ENCODE measurements at regions not wholly inside any gene's neighbourhood (a gene's known extent, or its start where the extent isn't known, plus 50 kb on each side); places are given as distances from the start of the nearest gene placed in this dataset.

- no peak overlapping the region for H3K4me3 ChIP-seq
- no peaks in the 10 kb centered on the region for H3K9me3 ChIP-seq
- no peaks in the 10 kb centered on the region for H3K27me3 ChIP-seq
- peaks cover 0 to 12% (median 0%) of the 10 kb centered on the region in 4 donors for H3K4me1 ChIP-seq
- no peak for DNase-seq
- intact Hi-C loops (cut with DNase I; ENCODE audit: low total_unique reads) (no loop called here), in situ Hi-C loops (cut with MboI; ENCODE audit: low pct_ligation_motif_present in 1 of 4, low pct_unique_long_range_greater_than_20kb in 1 of 4, low sequenced_read_pairs in 3 of 4) (no loop called here)
- H3K36me3 ChIP-seq, result no peaks in the 10 kb centered on the region
- no peak for TF ChIP-seq POLR2A (IDR thresholded peaks at IDR 0.05)
- TF ChIP-seq POLR2AphosphoS5 (IDR thresholded peaks at IDR 0.05), result no peak
- TF ChIP-seq EP300 (IDR thresholded peaks at IDR 0.05; ENCODE audit: low read depth), result no peak
- TF ChIP-seq, protein P1, sequence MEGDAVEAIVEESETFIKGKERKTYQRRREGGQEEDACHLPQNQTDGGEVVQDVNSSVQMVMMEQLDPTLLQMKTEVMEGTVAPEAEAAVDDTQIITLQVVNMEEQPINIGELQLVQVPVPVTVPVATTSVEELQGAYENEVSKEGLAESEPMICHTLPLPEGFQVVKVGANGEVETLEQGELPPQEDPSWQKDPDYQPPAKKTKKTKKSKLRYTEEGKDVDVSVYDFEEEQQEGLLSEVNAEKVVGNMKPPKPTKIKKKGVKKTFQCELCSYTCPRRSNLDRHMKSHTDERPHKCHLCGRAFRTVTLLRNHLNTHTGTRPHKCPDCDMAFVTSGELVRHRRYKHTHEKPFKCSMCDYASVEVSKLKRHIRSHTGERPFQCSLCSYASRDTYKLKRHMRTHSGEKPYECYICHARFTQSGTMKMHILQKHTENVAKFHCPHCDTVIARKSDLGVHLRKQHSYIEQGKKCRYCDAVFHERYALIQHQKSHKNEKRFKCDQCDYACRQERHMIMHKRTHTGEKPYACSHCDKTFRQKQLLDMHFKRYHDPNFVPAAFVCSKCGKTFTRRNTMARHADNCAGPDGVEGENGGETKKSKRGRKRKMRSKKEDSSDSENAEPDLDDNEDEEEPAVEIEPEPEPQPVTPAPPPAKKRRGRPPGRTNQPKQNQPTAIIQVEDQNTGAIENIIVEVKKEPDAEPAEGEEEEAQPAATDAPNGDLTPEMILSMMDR (IDR thresholded peaks at IDR 0.05), result no peak
- no peak overlapping the region for H3K27ac ChIP-seq
Measured at GRCh38 chr3:76788206-76788605, 251.7 kb upstream of the ROBO2 start.

GRCh38 chr3:76789237-76789636, 250.7 kb upstream of the ROBO2 start:
- intact Hi-C loops (cut with DNase I; ENCODE audit: low total_unique reads), result no loop called here
- 63 to 71% methylated on average over 4 of the region's 4 CpGs for WGBS, 2 donors (ENCODE audit: low coverage in 1 of 2)
- TF ChIP-seq POLR2AphosphoS5 (IDR thresholded peaks at IDR 0.05) (no peak), POLR2A (IDR thresholded peaks at IDR 0.05) (no peak), EP300 (IDR thresholded peaks at IDR 0.05; ENCODE audit: low read depth) (no peak)
- TF ChIP-seq, protein P1 (IDR thresholded peaks at IDR 0.05), result no peak
- Histone ChIP-seq H3K9me3 (no peaks in the 10 kb centered on the region), H3K36me3 (no peaks in the 10 kb centered on the region), H3K27me3 (no peaks in the 10 kb centered on the region), H3K4me1 (peaks cover 0 to 12% (median 0%) of the 10 kb centered on the region in 4 donors), H3K4me3 (no peak overlapping the region), H3K27ac (no peak overlapping the region)
- in situ Hi-C loops (cut with MboI; ENCODE audit: low pct_ligation_motif_present in 1 of 4, low pct_unique_long_range_greater_than_20kb in 1 of 4, low sequenced_read_pairs in 3 of 4), result no loop called here
- no peak for DNase-seq

DNA sequence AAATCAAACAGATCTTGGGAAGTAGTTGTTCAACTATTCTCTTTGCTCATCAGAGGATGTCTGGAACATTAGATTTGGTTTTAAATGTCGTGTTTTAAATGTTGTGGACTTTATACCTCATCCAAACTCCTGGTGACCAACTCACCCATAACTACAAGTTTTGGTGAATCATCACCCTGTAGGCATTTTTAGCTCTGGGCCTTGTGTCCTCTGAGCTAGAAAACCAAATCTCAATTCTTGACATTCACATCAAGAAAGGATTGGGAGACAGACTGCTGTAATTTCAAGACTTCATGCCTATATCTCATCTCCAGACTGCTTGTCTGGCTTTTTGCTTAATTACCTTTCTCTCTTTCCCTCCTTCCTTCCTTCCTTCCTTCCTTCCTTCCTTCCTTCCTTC, 228.5 kb upstream of the ROBO2 start:
- Histone ChIP-seq H3K36me3 (no peaks in the 10 kb centered on the region), H3K27me3 (no peaks in the 10 kb centered on the region), H3K4me1 (no peaks in the 10 kb centered on the region), H3K4me3 (no peak overlapping the region), H3K9me3 (no peaks in the 10 kb centered on the region), H3K27ac (no peak overlapping the region)
- intact Hi-C loops (cut with DNase I; ENCODE audit: low total_unique reads) (no loop called here), in situ Hi-C loops (cut with MboI; ENCODE audit: low pct_ligation_motif_present in 1 of 4, low pct_unique_long_range_greater_than_20kb in 1 of 4, low sequenced_read_pairs in 3 of 4) (no loop called here)
- TF ChIP-seq EP300 (IDR thresholded peaks at IDR 0.05; ENCODE audit: low read depth), result no peak
- TF ChIP-seq, protein P1 (IDR thresholded peaks at IDR 0.05), result no peak
- no peak for TF ChIP-seq POLR2AphosphoS5 (IDR thresholded peaks at IDR 0.05)
- WGBS, 2 donors (ENCODE audit: low coverage in 1 of 2), result 64 to 81% methylated on average over 1 of the region's 1 CpG
- DNase-seq, result no peak

DNA sequence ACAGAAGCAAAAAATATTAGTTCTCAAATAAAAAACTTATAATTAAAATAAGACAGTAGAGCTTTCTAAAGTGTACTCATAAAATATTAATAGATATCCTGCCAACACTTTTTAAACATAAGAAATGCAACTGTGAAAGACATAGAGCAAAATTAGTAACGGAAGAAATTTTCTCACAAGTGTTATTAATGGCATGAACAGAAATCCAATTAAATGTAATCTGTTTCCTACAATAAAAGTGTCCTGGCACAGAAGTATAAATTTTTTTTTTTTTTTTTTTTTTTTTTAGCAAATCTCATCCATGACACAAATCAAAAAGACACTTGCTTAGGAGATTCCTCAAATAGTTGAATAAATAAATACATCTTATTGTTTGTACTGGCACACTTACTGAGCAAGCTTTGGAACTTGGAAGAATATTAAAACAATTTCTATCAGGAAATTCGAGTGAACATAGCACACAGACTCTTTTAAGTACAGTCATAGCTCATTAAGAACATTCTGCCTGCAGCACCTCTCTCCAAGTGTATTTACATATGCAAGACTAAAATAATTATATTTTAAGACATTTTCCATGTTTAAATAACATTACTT, 227.2 kb upstream of the ROBO2 start:
- H3K4me3 ChIP-seq, result no peak overlapping the region
- no peaks in the 10 kb centered on the region for H3K4me1 ChIP-seq
- intact Hi-C loops (cut with DNase I; ENCODE audit: low total_unique reads) (no loop called here), in situ Hi-C loops (cut with MboI; ENCODE audit: low pct_ligation_motif_present in 1 of 4, low pct_unique_long_range_greater_than_20kb in 1 of 4, low sequenced_read_pairs in 3 of 4) (no loop called here)
- H3K27ac ChIP-seq, result no peak overlapping the region
- no peak for DNase-seq
- 41 to 51% methylated on average over 2 of the region's 2 CpGs for WGBS, 2 donors (ENCODE audit: low coverage in 1 of 2)
- TF ChIP-seq, protein P1 (IDR thresholded peaks at IDR 0.05), result no peak
- TF ChIP-seq POLR2A (IDR thresholded peaks at IDR 0.05), result no peak
- H3K9me3 ChIP-seq, result no peaks in the 10 kb centered on the region
- no peaks in the 10 kb centered on the region for H3K36me3 ChIP-seq
- H3K27me3 ChIP-seq, result no peaks in the 10 kb centered on the region

All from transverse colon (tissue), 4 donors.